Activated CD4-positive, alpha-beta T cell treated with anti-CD3 and anti-CD28 coated beads, Interleukin-2, amount 50 U/mL, for 48 hours (primary cell): ENCODE measurements at regions not wholly inside any gene's neighbourhood (a gene's known extent, or its start where the extent isn't known, plus 50 kb on each side); places are given as distances from the start of the nearest gene placed in this dataset.
"Not testable (repeated sequence)": the region's sequence is repeated elsewhere in the genome, so short reads cannot be mapped to it uniquely, and the experiment has no call there.

Experiments used
- DNase-seq, 2 experiments: peaks; one replicate each; pipeline ENCODE4 v3.0.0-alpha.2; 2020

- no peak for DNase-seq
These were observed 228.0 kb upstream of the SLCO3A1 start for GRCh38 chr15:91625506-91625905.

DNA sequence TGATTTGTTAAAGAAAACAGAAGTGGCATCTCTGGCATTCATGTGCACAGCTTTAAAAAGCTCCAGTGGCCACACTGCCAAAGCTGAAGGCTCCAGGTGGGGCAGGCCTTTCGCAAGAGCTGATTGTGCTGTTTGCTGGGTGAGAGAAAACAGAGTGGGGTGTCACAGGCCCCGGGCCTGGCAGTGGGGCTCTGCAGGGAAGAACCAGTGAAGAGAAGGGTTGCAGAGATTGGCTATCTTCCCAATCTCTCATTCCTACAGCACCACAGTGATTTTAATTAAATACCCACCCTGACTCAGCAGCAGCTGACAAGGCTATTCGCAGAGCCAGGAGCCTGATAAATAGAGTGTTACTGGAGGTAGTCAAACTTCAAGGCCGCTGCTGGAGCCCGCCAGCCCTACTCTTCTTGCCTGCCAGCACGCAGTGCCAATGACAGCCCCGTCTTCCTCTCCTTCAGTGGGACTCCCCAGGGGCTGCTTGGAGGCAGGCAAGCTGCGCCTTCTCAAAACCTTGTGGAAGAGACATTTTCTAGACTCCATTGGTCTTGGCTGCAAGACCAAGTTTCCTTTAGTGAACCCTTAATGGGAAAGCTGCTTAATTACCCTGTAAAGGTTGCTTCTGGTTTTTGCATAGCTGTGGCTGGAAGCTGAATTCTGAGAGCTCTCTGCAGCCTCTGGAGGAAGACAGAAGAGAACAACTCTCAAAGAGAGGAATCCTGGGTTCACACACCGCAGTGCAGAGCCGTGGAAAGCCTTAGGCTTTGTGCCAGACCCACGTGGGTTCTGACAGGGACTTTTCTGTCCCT is 225.8 kb upstream of the SLCO3A1 start:
- no peak for DNase-seq

DNA sequence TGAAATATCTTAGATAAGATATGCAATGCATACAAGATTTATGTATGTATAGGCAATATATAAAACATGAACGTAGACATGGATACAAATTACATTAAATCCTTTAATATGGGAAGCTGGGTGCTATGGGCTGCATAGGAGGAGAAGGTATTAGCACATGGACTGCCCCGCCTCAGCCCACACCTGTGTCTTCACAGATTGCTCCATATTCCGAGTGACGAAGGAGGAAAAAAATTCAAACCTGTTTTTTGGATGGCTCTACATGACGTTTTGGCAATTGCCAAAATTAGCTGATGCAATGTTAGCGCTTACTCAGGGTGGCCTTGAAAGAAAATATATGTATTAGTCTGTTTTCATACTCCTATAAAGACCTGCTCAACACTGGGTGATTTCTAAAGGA is 223.4 kb upstream of the SLCO3A1 start:
- DNase-seq = no peak

GRCh38 chr15:91632176-91632575 is 221.3 kb upstream of the SLCO3A1 start:
- no peak for DNase-seq

- DNase-seq = no peak
These were observed 220.5 kb upstream of the SLCO3A1 start for GRCh38 chr15:91632981-91633380.

- no peak for DNase-seq
These were observed 219.3 kb upstream of the SLCO3A1 start for GRCh38 chr15:91634179-91634578.

- no peak for DNase-seq
These were observed 218.4 kb upstream of the SLCO3A1 start for GRCh38 chr15:91635080-91635479.

- DNase-seq = no peak
These were observed 217.9 kb upstream of the SLCO3A1 start for GRCh38 chr15:91635641-91636040.

DNA sequence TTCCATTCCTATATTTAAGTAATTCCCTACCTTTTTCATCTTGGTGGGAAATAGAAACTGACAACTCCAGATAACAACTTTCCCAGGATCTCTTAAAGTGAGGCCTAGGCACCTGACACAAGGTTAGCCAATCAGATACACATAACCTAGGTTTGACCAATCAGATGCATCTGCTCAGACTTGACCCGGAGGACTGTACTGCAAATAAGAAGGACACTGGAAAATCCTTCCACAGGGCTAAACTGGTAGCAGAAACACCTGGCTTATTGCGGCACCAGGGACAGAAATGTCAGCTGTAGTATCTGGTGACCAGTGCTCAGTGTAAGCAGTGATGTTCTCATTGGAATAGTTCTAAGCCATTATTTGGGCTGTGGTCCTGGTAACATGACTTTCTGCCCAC is 204.5 kb upstream of the SLCO3A1 start:
- DNase-seq = no peak

DNA sequence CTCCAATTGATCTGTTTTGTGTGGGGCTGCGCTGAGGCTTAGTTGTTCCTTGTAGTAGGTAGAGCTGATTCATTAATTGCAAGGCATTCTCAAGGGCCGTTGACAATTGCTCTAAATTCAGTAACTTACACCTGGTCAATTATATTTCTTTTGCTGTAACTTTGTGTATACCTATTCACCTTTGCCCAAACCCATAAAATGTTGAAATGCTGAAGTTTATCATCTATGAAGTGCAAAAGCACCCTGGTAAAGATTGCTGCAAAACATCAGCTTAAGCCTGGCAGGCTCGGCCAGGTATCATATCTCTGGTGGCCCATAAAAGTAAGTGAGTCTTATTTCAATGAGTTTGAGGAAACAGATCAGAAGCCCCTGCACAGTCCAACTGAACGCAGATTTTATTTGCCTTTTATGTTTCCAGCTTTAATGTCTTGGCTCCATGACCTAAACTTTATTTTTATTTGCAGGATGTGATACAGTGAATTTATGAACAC is 203.6 kb upstream of the SLCO3A1 start:
- no peak for DNase-seq

DNA sequence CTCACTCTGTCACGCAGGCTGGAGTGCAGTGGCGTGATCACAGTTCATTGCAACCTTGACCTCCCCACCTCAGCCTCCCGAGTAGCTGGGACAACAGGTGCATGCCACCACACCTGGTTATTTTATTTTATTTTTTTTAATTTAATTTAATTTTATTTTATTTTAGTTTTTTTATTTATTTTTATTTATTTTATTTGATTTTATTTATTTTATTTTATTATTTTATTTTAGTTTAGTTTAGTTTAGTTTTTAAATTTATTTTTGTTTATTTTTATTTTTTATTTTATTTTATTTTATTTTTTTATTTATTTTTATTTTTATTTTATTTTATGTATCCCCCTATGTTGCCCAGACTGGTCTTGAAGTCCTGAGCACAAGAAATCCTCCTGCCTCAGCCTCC is 202.3 kb upstream of the SLCO3A1 start:
- no peak for DNase-seq

- no peak for DNase-seq
These were observed 200.8 kb upstream of the SLCO3A1 start for GRCh38 chr15:91652610-91653207.

- DNase-seq = not testable (repeated sequence)
These were observed 197.8 kb upstream of the SLCO3A1 start for GRCh38 chr15:91655563-91656290.

DNA sequence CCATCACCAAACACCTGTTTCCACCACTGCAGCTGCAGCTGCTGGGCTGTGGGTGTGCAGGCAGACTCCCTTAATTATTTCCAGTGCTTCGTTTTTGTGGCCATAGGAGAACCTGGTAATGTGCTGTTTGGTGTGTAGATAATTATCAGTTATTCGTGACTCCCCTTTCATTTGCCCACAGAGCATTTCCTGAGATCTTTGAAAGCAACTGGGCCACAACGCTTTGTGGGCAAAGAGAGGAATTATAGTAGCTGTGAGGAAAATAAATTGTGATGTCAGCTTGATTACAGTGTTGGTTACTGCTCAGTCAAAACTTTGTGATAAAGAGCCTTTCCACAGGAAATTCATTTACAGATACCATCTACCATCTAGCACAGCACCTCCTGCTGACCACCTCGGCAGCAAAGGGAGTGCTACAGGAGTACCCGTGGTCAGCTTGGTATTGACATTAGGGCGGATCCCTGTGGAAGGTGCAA is 193.3 kb upstream of the SLCO3A1 start:
- no peak for DNase-seq

DNA sequence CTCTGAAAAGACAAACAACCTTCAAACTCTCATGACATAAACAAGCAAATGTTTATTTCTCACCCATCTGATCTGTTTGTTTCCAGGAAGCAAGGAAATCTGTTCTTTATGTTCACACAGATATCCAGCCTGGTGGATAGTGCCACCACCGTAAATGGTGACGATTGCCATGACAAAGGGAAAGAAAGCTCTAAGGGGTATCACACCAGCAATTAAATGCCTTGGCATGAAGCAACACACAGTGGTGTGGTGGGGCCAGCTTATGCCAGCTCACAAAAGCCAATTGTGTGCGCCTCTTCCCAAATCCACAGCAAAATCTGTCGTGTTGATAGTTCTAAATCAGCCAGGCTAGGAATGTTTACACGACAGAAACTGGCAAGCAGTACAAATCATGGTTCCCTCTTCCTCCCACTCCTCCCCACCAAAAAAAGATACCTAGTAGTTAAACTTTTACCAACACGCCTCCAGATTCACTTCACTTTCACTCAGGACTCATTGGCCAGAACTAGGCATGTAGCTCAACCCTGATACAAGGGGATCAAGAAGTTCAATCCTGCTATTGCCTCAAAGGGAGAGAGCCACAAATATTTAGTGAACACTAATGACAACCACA is 189.2 kb upstream of the SLCO3A1 start:
- DNase-seq = no peak

DNA sequence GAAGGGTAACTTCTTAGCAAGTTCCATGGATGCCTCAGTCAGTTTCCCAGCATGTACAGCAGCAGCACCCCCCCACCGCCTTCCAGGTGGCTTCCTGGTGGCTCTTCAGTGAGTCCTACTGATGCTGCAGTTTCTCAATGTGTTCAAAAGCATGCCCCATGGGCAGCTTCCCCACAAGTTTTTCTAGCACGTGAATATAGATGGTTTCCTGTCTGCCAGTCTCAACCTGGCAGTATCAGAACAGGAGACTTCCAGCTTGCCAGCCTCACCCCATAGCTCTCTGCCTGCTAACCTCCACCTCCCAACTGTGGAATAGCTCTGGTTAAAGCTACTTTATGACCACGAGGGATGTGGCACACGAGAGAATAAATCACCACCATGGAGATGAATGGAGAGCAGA is 188.3 kb upstream of the SLCO3A1 start:
- DNase-seq = no peak

DNA sequence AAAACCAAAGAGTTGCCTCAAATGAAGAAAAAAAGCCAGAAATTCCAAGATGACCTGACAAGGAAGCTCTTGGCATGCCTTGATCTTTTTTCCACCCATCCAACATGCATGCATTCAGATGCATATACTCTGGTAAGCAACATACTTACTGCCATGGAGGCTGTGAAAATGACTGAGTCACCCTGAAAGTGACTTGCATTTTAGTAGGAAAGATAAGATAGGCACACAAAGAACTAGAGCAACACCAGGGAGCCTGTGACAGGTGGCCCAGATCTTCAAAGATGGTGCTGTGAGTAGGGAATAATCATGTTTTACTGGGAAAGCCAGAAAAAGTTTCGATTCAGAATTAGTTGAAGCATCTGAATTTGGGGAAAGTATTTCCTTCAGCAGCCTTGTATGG is 185.1 kb upstream of the SLCO3A1 start:
- DNase-seq = no peak

DNA sequence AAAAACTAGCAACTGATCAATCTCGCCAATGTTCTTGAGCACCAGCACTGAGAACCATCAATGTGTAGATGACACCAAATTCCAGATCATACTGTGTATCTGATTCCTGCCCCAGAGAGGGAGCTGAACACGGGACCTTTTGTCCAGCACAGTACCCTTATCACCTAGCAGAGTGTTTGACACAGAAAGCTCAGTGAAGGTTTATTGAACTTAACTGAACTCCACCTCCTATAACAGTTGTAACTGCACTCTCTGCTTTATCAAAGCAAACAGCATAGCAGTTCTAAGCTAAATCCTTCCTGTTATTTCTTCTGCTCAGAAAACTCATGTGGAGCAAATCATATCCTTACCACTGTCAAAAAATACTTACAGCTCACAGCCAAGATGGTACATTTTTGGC is 183.4 kb upstream of the SLCO3A1 start:
- no peak for DNase-seq

- DNase-seq = no peak
These were observed 175.5 kb upstream of the SLCO3A1 start for GRCh38 chr15:91678003-91678402.

- DNase-seq = no peak
These were observed 174.1 kb upstream of the SLCO3A1 start for GRCh38 chr15:91679447-91679846.

DNA sequence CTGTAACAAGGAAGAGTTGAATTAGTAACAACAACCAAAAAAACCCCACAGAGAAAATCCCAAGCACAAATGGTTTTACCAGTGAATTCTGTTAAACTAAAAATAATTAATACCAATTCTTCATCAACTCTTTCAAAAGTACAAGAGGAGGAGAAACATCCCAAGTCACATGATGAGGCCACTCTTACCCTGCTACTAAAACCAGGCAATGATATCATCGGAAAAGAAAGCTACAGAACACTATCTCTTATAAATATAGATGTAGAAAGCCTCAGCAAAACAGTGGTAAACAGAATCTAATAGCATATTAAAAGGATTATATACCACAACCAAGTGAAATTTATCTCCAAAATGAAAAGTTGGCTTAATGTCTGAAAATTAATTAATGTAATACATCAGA is 168.1 kb upstream of the SLCO3A1 start:
- no peak for DNase-seq

DNA sequence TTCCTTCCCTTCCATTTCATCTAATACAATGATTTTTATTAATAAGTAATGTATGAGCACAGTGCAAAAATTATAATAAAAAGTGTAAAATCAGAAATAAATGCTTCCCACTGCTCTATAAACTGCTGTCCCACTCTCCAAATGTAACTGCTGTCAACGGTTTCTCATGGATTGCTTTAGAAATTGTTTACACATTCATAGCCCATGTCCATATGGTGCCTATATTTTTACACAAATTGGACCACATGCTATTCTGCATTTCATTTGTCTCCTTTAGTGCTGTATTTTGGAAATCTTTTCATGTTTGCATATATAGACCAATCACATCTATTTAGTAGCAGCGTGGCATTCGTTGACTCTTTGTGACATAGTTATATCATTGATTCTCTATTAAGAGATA is 164.7 kb upstream of the SLCO3A1 start:
- DNase-seq = no peak

- no peak for DNase-seq
These were observed 164.1 kb upstream of the SLCO3A1 start for GRCh38 chr15:91689377-91689776.
